Hippocampal formation (tissue), 2 donors: ENCODE measurements at regions not wholly inside any gene's neighbourhood (a gene's known extent, or its start where the extent isn't known, plus 50 kb on each side); places are given as distances from the start of the nearest gene placed in this dataset.
"Not testable (repeated sequence)": the region's sequence is repeated elsewhere in the genome, so short reads cannot be mapped to it uniquely, and the experiment has no call there.

Experiments
- DNase-seq, 2 donors: peaks; one replicate each; lab custom pipeline; 2025; lab: John Stamatoyannopoulos, UW

- no peak for DNase-seq
Measured at GRCh38 chr11:112650527-112650926, 310.7 kb upstream of the NCAM1 start.

GRCh38 chr11:112651386-112651785 lies 309.8 kb upstream of the NCAM1 start:
- no peak for DNase-seq

GRCh38 chr11:112652786-112653390 lies 308.3 kb upstream of the NCAM1 start:
- no peak for DNase-seq

- DNase-seq: peak; percentile 64 to 85
Measured at GRCh38 chr11:112655371-112655770, 305.8 kb upstream of the NCAM1 start.

- no peak for DNase-seq
Measured at GRCh38 chr11:112656772-112657428, 304.3 kb upstream of the NCAM1 start.

- DNase-seq: no peak
Measured at GRCh38 chr11:112658431-112658878, 302.8 kb upstream of the NCAM1 start.

GRCh38 chr11:112661146-112661545 lies 300.1 kb upstream of the NCAM1 start:
- DNase-seq: no peak

GRCh38 chr11:112661571-112661970 lies 299.6 kb upstream of the NCAM1 start:
- no peak for DNase-seq

- no peak for DNase-seq
Measured at GRCh38 chr11:112662554-112662953, 298.7 kb upstream of the NCAM1 start.

- no peak for DNase-seq
Measured at GRCh38 chr11:112663947-112664634, 297.1 kb upstream of the NCAM1 start.

GRCh38 chr11:112665291-112665690 lies 295.9 kb upstream of the NCAM1 start:
- peak in 1 of 2 donors; percentile 56 for DNase-seq

- DNase-seq: no peak
Measured at GRCh38 chr11:112666253-112666652, 295.0 kb upstream of the NCAM1 start.

GRCh38 chr11:112670806-112671570 lies 290.2 kb upstream of the NCAM1 start:
- peak in 1 of 2 donors; percentile 36 for DNase-seq

- DNase-seq: not testable (repeated sequence)
Measured at GRCh38 chr11:112673401-112673800, 287.8 kb upstream of the NCAM1 start.

- DNase-seq: no peak
Measured at GRCh38 chr11:112685111-112685510, 276.1 kb upstream of the NCAM1 start.

GRCh38 chr11:112689851-112690250 lies 271.4 kb upstream of the NCAM1 start:
- DNase-seq: no peak

- DNase-seq: no peak
Measured at GRCh38 chr11:112693781-112694180, 267.4 kb upstream of the NCAM1 start.

GRCh38 chr11:112694245-112694644 lies 267.0 kb upstream of the NCAM1 start:
- DNase-seq: no peak

GRCh38 chr11:112694813-112695212 lies 266.4 kb upstream of the NCAM1 start:
- DNase-seq: no peak

- DNase-seq: peak; percentile 84 to 86
Measured at GRCh38 chr11:112697391-112698178, 263.6 kb upstream of the NCAM1 start.

- DNase-seq: no peak
Measured at GRCh38 chr11:112705148-112705547, 256.1 kb upstream of the NCAM1 start.

- no peak for DNase-seq
Measured at GRCh38 chr11:112706863-112707262, 254.4 kb upstream of the NCAM1 start.
